ENCODE measurements at regions not wholly inside any gene's neighbourhood (a gene's known extent, or its start where the extent isn't known, plus 50 kb on each side); places are given as distances from the start of the nearest gene placed in this dataset.

DNA sequence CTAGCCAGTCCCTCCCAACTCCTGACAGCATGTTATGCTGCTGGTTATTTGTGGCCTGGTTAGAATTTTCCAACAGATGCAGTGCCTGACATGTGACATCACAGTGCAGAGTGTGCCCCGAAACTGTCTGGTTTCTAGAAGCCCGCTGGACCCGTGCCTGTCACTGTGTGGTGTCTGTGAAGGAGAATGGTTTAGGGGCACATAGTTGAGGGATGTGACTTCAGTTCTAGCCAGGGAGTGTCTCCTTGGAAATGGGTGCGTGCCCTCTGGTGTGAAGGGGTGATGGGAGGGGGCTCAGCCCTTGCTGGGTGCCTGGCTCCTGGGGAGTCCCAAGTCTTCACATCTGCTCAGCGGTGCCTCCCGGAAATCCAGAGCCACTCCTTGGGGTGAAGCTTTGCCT, 303.6 kb downstream of the GLRX3 start:
- TF ChIP-seq, protein P1, sequence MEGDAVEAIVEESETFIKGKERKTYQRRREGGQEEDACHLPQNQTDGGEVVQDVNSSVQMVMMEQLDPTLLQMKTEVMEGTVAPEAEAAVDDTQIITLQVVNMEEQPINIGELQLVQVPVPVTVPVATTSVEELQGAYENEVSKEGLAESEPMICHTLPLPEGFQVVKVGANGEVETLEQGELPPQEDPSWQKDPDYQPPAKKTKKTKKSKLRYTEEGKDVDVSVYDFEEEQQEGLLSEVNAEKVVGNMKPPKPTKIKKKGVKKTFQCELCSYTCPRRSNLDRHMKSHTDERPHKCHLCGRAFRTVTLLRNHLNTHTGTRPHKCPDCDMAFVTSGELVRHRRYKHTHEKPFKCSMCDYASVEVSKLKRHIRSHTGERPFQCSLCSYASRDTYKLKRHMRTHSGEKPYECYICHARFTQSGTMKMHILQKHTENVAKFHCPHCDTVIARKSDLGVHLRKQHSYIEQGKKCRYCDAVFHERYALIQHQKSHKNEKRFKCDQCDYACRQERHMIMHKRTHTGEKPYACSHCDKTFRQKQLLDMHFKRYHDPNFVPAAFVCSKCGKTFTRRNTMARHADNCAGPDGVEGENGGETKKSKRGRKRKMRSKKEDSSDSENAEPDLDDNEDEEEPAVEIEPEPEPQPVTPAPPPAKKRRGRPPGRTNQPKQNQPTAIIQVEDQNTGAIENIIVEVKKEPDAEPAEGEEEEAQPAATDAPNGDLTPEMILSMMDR (IDR thresholded peaks at IDR 0.05), result no peak
- TF ChIP-seq POLR2A (IDR thresholded peaks at IDR 0.05) (no peak), POLR2AphosphoS5 (IDR thresholded peaks at IDR 0.05) (no peak)
